ENCODE measurements at regions not wholly inside any gene's neighbourhood (a gene's known extent, or its start where the extent isn't known, plus 50 kb on each side); places are given as distances from the start of the nearest gene placed in this dataset.

DNA sequence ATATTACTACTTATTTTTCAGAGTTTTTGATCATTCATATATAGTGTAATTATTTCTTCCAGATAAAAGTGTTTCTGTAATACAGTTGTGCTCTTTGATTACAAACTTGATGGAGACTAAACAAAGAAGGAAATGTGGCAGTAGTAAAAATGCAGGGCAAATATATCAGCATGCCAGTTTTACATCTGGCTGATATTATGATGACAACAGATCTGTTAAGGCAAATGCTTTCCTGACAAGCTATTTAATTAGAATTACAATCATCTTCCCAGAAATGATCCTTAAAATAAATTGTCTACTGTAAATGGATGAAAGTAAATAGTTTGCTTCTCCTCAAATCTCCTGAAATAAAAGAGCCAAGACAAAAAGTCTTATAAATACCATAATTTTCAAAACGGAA lies 1659.8 kb downstream of the BRINP3 start:
- TF ChIP-seq, protein P1, sequence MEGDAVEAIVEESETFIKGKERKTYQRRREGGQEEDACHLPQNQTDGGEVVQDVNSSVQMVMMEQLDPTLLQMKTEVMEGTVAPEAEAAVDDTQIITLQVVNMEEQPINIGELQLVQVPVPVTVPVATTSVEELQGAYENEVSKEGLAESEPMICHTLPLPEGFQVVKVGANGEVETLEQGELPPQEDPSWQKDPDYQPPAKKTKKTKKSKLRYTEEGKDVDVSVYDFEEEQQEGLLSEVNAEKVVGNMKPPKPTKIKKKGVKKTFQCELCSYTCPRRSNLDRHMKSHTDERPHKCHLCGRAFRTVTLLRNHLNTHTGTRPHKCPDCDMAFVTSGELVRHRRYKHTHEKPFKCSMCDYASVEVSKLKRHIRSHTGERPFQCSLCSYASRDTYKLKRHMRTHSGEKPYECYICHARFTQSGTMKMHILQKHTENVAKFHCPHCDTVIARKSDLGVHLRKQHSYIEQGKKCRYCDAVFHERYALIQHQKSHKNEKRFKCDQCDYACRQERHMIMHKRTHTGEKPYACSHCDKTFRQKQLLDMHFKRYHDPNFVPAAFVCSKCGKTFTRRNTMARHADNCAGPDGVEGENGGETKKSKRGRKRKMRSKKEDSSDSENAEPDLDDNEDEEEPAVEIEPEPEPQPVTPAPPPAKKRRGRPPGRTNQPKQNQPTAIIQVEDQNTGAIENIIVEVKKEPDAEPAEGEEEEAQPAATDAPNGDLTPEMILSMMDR (IDR thresholded peaks at IDR 0.05), result no peak
- no peak for TF ChIP-seq POLR2A (IDR thresholded peaks at IDR 0.05)
